Stimulated activated CD4-positive, alpha-beta T cell treated with anti-CD3 and anti-CD28 coated beads, Interleukin-1b, Interleukin-23, amount 100 ng/mL, for 24 hours (primary cell): ENCODE measurements at regions not wholly inside any gene's neighbourhood (a gene's known extent, or its start where the extent isn't known, plus 50 kb on each side); places are given as distances from the start of the nearest gene placed in this dataset.
"Not testable (repeated sequence)": the region's sequence is repeated elsewhere in the genome, so short reads cannot be mapped to it uniquely, and the experiment has no call there.

Experiments
- DNase-seq, 4 experiments: peaks; one replicate each; pipeline ENCODE4 v3.0.0-alpha.2; 2020; ENCODE audit warnings: low read depth in 4 of 4, low spot score in 1 of 4

- not testable (repeated sequence) for DNase-seq
Measured at GRCh38 chr14:87733115-87733514, 259.9 kb downstream of the GALC start.

- no peak for DNase-seq
Measured at GRCh38 chr14:87732562-87732961, 260.4 kb downstream of the GALC start.

GRCh38 chr14:87725318-87725717, 267.7 kb downstream of the GALC start:
- no peak for DNase-seq

GRCh38 chr14:87712396-87713090, 280.4 kb downstream of the GALC start:
- no peak for DNase-seq

- no peak for DNase-seq
Measured at GRCh38 chr14:87705439-87705896, 287.5 kb downstream of the GALC start.

- DNase-seq, result no peak
Measured at GRCh38 chr14:87698481-87698880, 294.5 kb downstream of the GALC start.

GRCh38 chr14:87696485-87696884, 296.5 kb downstream of the GALC start:
- no peak for DNase-seq

- DNase-seq, result no peak
Measured at GRCh38 chr14:87691042-87691881, 301.7 kb downstream of the GALC start.

- DNase-seq, result no peak
Measured at GRCh38 chr14:87690076-87690613, 302.8 kb downstream of the GALC start.

GRCh38 chr14:87688524-87688923, 304.5 kb downstream of the GALC start:
- DNase-seq, result no peak

- DNase-seq, result no peak
Measured at GRCh38 chr14:87687420-87687819, 305.6 kb downstream of the GALC start.

- DNase-seq, result no peak
Measured at GRCh38 chr14:87686746-87687145, 306.2 kb downstream of the GALC start.

- no peak for DNase-seq
Measured at GRCh38 chr14:87679866-87680265, 313.1 kb downstream of the GALC start.

- DNase-seq, result no peak
Measured at GRCh38 chr14:87678624-87679023, 314.4 kb downstream of the GALC start.

GRCh38 chr14:87676814-87677437, 316.1 kb downstream of the GALC start:
- no peak for DNase-seq

- no peak for DNase-seq
Measured at GRCh38 chr14:87667659-87668058, 325.3 kb downstream of the GALC start.

GRCh38 chr14:87656315-87656714, 336.7 kb downstream of the GALC start:
- DNase-seq, result no peak

GRCh38 chr14:87652278-87652677, 340.7 kb downstream of the GALC start:
- no peak for DNase-seq

- no peak for DNase-seq
Measured at GRCh38 chr14:87644689-87645088, 348.3 kb downstream of the GALC start.

GRCh38 chr14:87643005-87643404, 350.0 kb downstream of the GALC start:
- no peak for DNase-seq

- DNase-seq, result no peak
Measured at GRCh38 chr14:87640553-87640952, 352.4 kb downstream of the GALC start.

GRCh38 chr14:87638196-87638595, 354.8 kb downstream of the GALC start:
- no peak for DNase-seq
